OCI-LY3 (cell line): ENCODE measurements at regions not wholly inside any gene's neighbourhood (a gene's known extent, or its start where the extent isn't known, plus 50 kb on each side); places are given as distances from the start of the nearest gene placed in this dataset.

Experiments used
- H2AFZ ChIP-seq: fragments of 200-600, 300-600 bp; shearing (Covaris generic); 2 replicates; pipeline ENCODE4 v1.6.0; 2014; ENCODE audit warnings: antibody characterized with exemption, low read depth, low read length
- H3K27ac ChIP-seq: fragments of 200-600, 300-600 bp; sonication (generic); 2 replicates; pipeline ENCODE4 v1.5.1; 2014; ENCODE audit warnings: mild to moderate bottlenecking, low read length, moderate library complexity, mixed read lengths
- H3K27me3 ChIP-seq: fragments of 200-600, 300-600 bp; sonication (generic); 2 replicates; pipeline ENCODE4 v1.6.1; 2014; ENCODE audit warnings: low read depth, low read length, mixed read lengths
- H3K36me3 ChIP-seq: fragments of 200-600, 300-600 bp; sonication (generic); replicated peaks from 2 replicates; pipeline ENCODE3; 2014; ENCODE audit warnings: low read depth, low read length, mixed read lengths
- H3K4me1 ChIP-seq: fragments of 300-600, 200-600 bp; sonication (generic); 2 replicates; pipeline ENCODE4 v1.6.1; 2014; ENCODE audit warnings: low read length, mixed read lengths
- H3K4me2 ChIP-seq: fragments of 200-600, 300-600 bp; sonication (generic); 2 replicates; pipeline ENCODE4 v1.6.1; 2014; ENCODE audit warnings: low read length, mixed read lengths
- H3K4me3 ChIP-seq: fragments of 300-600, 200-600 bp; sonication (generic); 2 replicates; pipeline ENCODE4 v1.5.1; 2014; ENCODE audit warnings: antibody characterized with exemption, mild to moderate bottlenecking, low read length, moderate library complexity
- H3K79me2 ChIP-seq: fragments of 300-600, 200-600 bp; shearing (Covaris generic); 2 replicates; pipeline ENCODE4 v1.6.1; 2014; ENCODE audit warnings: mild to moderate bottlenecking, low read length, mixed read lengths
- H3K9ac ChIP-seq: fragments of 300-600, 200-600 bp; shearing (Covaris generic); 2 replicates; pipeline ENCODE4 v1.6.0; 2014; ENCODE audit warnings: mild to moderate bottlenecking, low read length, moderate library complexity
- H3K9me3 ChIP-seq: fragments of 200-600, 300-600 bp; shearing (Covaris generic); 2 replicates; pipeline ENCODE4 v1.6.1; 2014; ENCODE audit warnings: low read length, mixed read lengths; ENCODE audit not compliant: insufficient read depth
- H4K20me1 ChIP-seq: fragments of 200-600, 300-600 bp; sonication (generic); 2 replicates; pipeline ENCODE4 v1.6.1; 2016; ENCODE audit warnings: low read length, mixed read lengths; ENCODE audit not compliant: insufficient read depth
- EZH2phosphoT487 ChIP-seq: fragments of 200-600 bp; shearing (Covaris generic); IDR thresholded peaks from 2 replicates; pipeline ENCODE4 v1.6.1; 2018; ENCODE audit warnings: antibody characterized with exemption, mixed run types, low read depth
- TF ChIP-seq, protein P1 (sequence below): fragments of 200-600, 300-600 bp; sonication (generic); IDR thresholded peaks from 2 replicates; pipeline ENCODE4 v1.5.1; 2014; ENCODE audit warnings: antibody characterized with exemption, low read length, low read depth

GRCh38 chr16:22683730-22684573 lies 130.0 kb upstream of the HS3ST2 start:
- TF ChIP-seq, protein P1, sequence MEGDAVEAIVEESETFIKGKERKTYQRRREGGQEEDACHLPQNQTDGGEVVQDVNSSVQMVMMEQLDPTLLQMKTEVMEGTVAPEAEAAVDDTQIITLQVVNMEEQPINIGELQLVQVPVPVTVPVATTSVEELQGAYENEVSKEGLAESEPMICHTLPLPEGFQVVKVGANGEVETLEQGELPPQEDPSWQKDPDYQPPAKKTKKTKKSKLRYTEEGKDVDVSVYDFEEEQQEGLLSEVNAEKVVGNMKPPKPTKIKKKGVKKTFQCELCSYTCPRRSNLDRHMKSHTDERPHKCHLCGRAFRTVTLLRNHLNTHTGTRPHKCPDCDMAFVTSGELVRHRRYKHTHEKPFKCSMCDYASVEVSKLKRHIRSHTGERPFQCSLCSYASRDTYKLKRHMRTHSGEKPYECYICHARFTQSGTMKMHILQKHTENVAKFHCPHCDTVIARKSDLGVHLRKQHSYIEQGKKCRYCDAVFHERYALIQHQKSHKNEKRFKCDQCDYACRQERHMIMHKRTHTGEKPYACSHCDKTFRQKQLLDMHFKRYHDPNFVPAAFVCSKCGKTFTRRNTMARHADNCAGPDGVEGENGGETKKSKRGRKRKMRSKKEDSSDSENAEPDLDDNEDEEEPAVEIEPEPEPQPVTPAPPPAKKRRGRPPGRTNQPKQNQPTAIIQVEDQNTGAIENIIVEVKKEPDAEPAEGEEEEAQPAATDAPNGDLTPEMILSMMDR: no peak
- TF ChIP-seq EZH2phosphoT487: no peak
- H2AFZ ChIP-seq: no peak overlapping the region

GRCh38 chr16:22684574-22685458 lies 129.1 kb upstream of the HS3ST2 start:
- Histone ChIP-seq H3K4me3 (no peak overlapping the region), H3K9ac (no peak overlapping the region), H3K27me3 (peaks cover 35% of the 10 kb centered on the region), H3K4me1 (peaks cover 3% of the 10 kb centered on the region; the same call in 1 of the 2 replicates), H3K9me3 (peaks cover 7% of the 10 kb centered on the region; the same call in 1 of the 2 replicates), H4K20me1 (no peaks in the 10 kb centered on the region), H3K79me2 (no peaks in the 10 kb centered on the region), H3K4me2 (no peak overlapping the region), H2AFZ (no peak overlapping the region), H3K27ac (no peak overlapping the region), H3K36me3 (no peaks in the 10 kb centered on the region)
- no peak for TF ChIP-seq EZH2phosphoT487
- TF ChIP-seq, protein P1: no peak

More at GRCh38 chr16:22683730-22684573, 130.0 kb upstream of the HS3ST2 start:
- Histone ChIP-seq H3K9ac (no peak overlapping the region), H3K4me1 (peaks cover 3% of the 10 kb centered on the region; the same call in 1 of the 2 replicates), H3K4me3 (no peak overlapping the region), H3K9me3 (peaks cover 7% of the 10 kb centered on the region; the same call in 1 of the 2 replicates), H4K20me1 (no peaks in the 10 kb centered on the region), H3K36me3 (no peaks in the 10 kb centered on the region), H3K27ac (no peak overlapping the region), H3K79me2 (no peaks in the 10 kb centered on the region), H3K27me3 (peaks cover 43% of the 10 kb centered on the region), H3K4me2 (no peak overlapping the region)

DNA sequence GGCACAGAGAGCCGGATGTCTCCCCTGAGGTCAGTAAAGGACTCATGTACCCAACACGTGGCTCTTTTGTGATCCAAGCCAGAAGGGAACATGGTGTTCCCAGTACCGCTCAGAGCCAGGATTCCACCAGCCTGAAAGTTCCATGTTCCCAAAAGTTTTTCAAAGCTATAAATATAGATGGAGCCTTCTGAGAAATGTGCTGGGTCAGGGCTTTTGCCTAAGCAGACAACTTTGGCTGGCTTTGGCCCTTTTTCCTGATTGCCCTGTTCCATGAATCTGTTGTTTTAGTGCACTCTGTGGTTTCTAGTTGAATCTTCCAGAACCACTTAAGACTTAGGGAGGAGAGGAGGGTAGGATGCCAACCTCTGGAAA lies 128.5 kb upstream of the HS3ST2 start:
- Histone ChIP-seq H3K4me1 (peaks cover 3% of the 10 kb centered on the region; the same call in 1 of the 2 replicates), H3K36me3 (no peaks in the 10 kb centered on the region), H3K79me2 (no peaks in the 10 kb centered on the region), H3K9ac (no peak overlapping the region), H3K4me3 (no peak overlapping the region), H3K9me3 (peaks cover 7% of the 10 kb centered on the region; the same call in 1 of the 2 replicates), H3K27me3 (peaks cover 33% of the 10 kb centered on the region), H4K20me1 (no peaks in the 10 kb centered on the region), H3K27ac (no peak overlapping the region), H3K4me2 (no peak overlapping the region), H2AFZ (no peak overlapping the region)
- no peak for TF ChIP-seq EZH2phosphoT487
- TF ChIP-seq, protein P1: no peak
